ENCODE measurements at regions not wholly inside any gene's neighbourhood (a gene's known extent, or its start where the extent isn't known, plus 50 kb on each side); places are given as distances from the start of the nearest gene placed in this dataset.

DNA sequence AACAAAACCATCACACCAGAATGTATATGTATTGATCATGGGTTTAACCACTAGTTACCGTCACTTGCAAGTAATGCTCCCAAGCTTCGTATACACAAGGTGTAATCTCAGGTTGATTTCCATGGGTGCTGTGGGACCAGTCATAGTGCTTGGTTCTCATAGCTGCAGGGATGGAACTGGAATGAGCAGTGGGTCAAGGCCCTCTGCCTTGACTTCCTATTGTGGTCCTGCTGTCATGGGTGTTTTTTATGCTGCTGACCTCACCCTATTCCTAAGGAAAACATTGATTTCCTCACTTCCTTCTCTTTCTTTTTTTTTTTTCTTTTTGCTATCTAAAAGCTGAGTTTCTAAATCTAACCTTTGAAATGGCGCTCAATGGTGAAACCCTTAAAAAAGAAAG, 325.6 kb upstream of the RASGRP1 start:
- no peak overlapping the region for H3K4me3 ChIP-seq (ENCODE audit: low read depth, low read length)
- no peak for DNase-seq (ENCODE audit: low read depth)
- no peak for TF ChIP-seq CTCF (IDR thresholded peaks at IDR 0.05; ENCODE audit: low read depth, low read length, missing control alignments)

- DNase-seq (ENCODE audit: low read depth) = no peak
- no peak for TF ChIP-seq CTCF (IDR thresholded peaks at IDR 0.05; ENCODE audit: low read depth, low read length, missing control alignments)
- H3K4me3 ChIP-seq (ENCODE audit: low read depth, low read length) = no peak overlapping the region
Observed at GRCh38 chr15:38893925-38894242, 329.3 kb upstream of the RASGRP1 start.

GRCh38 chr15:38894243-38894948, 329.8 kb upstream of the RASGRP1 start:
- TF ChIP-seq CTCF (IDR thresholded peaks at IDR 0.05; ENCODE audit: low read depth, low read length, missing control alignments) = no peak
- no peak overlapping the region for H3K4me3 ChIP-seq (ENCODE audit: low read depth, low read length)
- DNase-seq (ENCODE audit: low read depth) = no peak

- DNase-seq (ENCODE audit: low read depth) = no peak
- no peak overlapping the region for H3K4me3 ChIP-seq (ENCODE audit: low read depth, low read length)
- TF ChIP-seq CTCF (IDR thresholded peaks at IDR 0.05; ENCODE audit: low read depth, low read length, missing control alignments) = no peak
Observed at GRCh38 chr15:38895326-38896255, 331.0 kb upstream of the RASGRP1 start.

DNA sequence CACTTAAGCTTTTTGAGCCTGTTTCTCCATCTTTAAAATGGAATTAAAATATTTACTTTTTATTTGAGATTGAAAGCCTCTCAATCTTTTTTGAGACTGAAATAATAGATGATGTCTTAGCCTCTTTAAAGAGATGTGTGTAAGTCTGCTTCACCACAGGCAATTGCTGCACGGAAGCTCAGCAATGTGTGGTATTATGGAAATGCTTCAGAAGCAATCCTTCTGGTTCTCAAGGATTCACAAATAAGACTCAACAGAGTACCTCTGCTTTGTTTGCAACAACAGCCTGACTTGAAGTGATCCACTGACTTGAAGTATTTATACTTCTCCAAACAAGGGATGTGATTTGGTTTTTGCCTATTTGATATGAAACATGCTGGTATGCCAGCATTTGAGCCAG, 332.0 kb upstream of the RASGRP1 start:
- DNase-seq (ENCODE audit: low read depth) = no peak
- no peak for TF ChIP-seq CTCF (IDR thresholded peaks at IDR 0.05; ENCODE audit: low read depth, low read length, missing control alignments)

GRCh38 chr15:38897551-38897950, 332.9 kb upstream of the RASGRP1 start:
- no peak for DNase-seq (ENCODE audit: low read depth)
- no peak overlapping the region for H3K4me3 ChIP-seq (ENCODE audit: low read depth, low read length)
- no peak for TF ChIP-seq CTCF (IDR thresholded peaks at IDR 0.05; ENCODE audit: low read depth, low read length, missing control alignments)

More for the DNA sequence above, 332.0 kb upstream of the RASGRP1 start:
- no peak overlapping the region for H3K4me3 ChIP-seq (ENCODE audit: low read depth, low read length)
